KOPT-K1 (cell line): ENCODE measurements at regions not wholly inside any gene's neighbourhood (a gene's known extent, or its start where the extent isn't known, plus 50 kb on each side); places are given as distances from the start of the nearest gene placed in this dataset.

Source experiments
- H3K27ac ChIP-seq: fragments of 200-600 bp; sonication (generic); 2 replicates; pipeline ENCODE4 v1.5.1; 2016; ENCODE audit warnings: antibody characterized with exemption, mild to moderate bottlenecking, low read depth, low read length; ENCODE audit not compliant: poor library complexity, severe bottlenecking
- H3K36me3 ChIP-seq: fragments of 200-600 bp; sonication (generic); 2 replicates; pipeline ENCODE4 v1.5.1; 2017; ENCODE audit warnings: antibody characterized with exemption, mild to moderate bottlenecking, low read length, moderate library complexity; ENCODE audit not compliant: insufficient read depth
- H3K9me3 ChIP-seq: fragments of 200-600 bp; sonication (generic); 2 replicates; pipeline ENCODE4 v1.5.1; 2017; ENCODE audit warnings: antibody characterized with exemption, low read length, mild to moderate bottlenecking; ENCODE audit not compliant: insufficient read depth, poor library complexity, severe bottlenecking

DNA sequence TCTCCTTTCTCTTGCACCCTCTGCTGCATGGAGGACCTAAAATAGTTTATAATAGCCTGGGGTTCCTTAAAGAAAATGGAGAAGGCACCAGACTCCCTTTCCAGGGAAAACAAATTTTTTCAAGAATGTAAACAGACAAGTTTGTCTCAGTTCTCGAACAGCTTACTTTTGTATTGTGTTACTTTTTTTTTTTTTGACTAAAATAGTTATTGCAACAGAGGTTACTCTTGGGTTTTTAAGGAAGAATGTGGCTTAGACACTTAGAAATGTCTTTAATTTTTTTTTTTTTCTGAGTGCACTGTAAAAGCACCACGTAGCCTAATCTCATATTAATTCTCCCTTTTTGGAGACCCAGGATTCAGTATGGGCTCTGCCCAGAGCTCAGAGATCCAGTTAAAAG is 148.7 kb upstream of the CARMIL1 start:
- H3K27ac ChIP-seq = no peak overlapping the region
- H3K36me3 ChIP-seq = peaks cover 97% of the 10 kb centered on the region
- H3K9me3 ChIP-seq = peaks cover 34% of the 10 kb centered on the region

DNA sequence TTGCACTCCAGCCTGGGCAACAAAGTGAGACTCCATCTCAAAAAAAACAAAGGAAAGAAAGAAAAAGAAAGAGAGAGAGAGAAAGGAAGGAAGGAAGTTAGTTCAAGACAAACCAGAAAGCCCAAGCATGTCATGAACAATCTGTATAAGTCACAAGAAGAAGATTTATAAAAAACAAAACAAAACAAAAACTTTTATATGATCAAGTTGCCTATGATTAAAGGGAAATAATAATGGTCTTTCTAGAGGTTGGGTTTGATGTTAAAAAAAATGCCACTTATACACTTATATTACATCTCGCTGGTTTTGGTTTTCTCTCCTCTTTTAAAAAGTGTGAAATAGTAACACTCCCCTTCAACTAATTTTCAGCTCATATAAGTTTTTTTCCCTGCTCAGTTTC is 146.2 kb upstream of the CARMIL1 start:
- H3K36me3 ChIP-seq = peaks cover 94% of the 10 kb centered on the region
- no peak overlapping the region for H3K27ac ChIP-seq
- peaks cover 42% of the 10 kb centered on the region for H3K9me3 ChIP-seq

DNA sequence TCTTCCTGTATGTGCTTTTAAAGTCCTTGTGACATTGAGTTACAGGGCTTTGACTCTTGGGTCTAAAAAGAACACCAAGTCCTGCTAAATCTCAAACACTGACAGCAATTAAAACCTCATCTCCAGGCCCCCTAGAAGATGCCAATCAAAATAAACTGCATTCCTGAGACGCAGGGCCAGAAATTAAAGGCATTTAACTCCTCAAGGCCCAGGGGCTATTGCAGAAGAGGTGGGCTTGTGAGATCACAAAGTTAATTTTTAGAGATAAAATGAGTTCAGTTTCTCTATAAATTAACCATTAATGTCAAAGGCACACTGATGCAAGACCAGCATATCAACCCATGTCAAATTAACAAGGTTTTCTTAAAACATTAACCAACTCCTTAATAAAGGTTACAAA is 145.6 kb upstream of the CARMIL1 start:
- H3K27ac ChIP-seq = no peak overlapping the region
- H3K9me3 ChIP-seq = peaks cover 42% of the 10 kb centered on the region
- peaks cover 88% of the 10 kb centered on the region for H3K36me3 ChIP-seq

DNA sequence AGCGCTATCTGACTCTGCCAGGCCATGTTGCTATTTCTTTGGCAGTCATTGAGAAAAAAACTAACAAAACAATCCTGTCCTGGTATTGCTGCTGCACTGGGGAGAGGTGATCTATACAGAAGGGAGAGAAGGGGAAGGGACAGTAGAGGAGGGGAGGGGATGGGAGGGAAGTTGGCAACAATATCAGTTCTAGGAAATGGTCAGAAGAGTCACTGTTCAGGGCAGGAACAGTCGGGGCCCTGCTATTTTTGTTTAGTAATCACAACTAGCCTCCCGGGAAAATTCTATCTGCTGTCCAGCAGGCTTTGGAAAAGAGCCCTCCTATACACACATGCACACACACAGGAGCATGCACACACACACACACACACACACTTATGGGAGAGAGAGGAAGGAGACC is 142.3 kb upstream of the CARMIL1 start:
- Histone ChIP-seq H3K27ac (peak overlapping the region; percentile 99), H3K9me3 (peaks cover 42% of the 10 kb centered on the region), H3K36me3 (peaks cover 58% of the 10 kb centered on the region)

DNA sequence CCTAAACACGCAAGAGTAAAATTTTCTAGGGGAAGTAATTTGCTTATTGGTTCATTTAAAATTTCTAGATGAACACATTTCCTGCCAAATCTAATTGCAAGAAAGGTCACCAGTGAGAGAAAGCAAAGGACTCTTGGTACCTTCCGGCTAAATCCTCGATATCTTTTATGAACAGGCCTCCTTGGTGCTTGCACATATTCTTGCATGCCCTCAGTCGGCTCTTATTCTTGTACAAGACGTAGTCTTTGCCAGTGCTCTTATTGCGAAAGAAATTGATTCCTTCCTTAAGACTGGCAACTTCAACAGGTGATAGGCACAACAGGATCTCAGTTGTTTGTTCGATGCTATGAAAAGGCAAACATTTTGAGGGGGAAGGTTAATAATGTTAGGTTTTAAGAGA is 141.7 kb upstream of the CARMIL1 start:
- H3K36me3 ChIP-seq = peaks cover 53% of the 10 kb centered on the region
- peaks cover 38% of the 10 kb centered on the region for H3K9me3 ChIP-seq
- peak overlapping the region; percentile 99 for H3K27ac ChIP-seq

DNA sequence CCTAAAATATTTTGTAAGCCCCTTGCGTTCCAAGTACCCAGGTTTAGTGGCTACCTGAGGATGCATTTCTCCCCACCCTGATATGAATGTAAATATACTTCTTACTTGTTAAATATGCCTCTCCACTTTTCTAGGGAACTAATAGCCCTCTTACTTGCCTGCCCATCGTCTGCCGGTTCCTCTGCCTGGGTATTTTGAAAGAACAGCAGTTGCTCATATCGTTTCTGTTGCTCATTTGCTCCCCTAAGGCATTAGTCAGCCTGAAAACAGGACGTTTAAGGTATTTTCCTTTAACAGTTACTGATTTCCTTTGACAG is 141.3 kb upstream of the CARMIL1 start:
- Histone ChIP-seq H3K9me3 (peaks cover 35% of the 10 kb centered on the region), H3K36me3 (peaks cover 49% of the 10 kb centered on the region), H3K27ac (peak overlapping the region; percentile 99)

DNA sequence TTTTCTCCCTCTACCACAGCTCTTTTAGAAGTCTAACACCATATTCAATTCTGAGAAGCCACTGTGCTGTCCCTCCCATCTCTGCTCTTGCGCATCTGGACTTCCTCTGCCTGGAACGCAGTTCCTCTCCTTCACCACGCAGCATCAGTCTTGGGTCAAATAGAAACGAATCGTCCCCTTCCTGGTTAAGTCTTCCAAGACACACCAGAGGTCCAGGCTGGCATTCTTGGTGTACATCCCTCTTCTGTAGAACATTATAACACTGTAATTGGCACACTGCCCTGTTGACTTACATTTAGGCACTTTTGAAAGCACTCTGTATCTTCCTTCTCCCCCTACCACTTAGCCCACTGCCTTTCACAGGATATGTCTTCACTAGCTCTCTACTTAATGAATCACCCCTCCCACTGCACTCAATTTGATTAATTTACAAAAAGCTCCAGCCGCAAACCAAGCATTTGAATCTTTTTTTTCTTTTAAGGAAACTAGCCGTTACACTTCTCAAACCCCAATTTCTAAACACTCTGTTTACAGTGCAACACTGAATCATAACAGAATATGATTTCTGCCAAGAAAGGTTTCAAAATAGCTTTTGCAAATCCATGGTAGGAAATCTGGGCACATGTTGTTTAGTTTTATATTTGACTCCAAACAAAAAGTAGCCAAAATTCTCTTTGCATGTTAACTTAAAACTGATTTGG is 140.8 kb upstream of the CARMIL1 start:
- Histone ChIP-seq H3K27ac (peak overlapping the region; percentile 99), H3K36me3 (peaks cover 44% of the 10 kb centered on the region), H3K9me3 (peaks cover 29% of the 10 kb centered on the region)

DNA sequence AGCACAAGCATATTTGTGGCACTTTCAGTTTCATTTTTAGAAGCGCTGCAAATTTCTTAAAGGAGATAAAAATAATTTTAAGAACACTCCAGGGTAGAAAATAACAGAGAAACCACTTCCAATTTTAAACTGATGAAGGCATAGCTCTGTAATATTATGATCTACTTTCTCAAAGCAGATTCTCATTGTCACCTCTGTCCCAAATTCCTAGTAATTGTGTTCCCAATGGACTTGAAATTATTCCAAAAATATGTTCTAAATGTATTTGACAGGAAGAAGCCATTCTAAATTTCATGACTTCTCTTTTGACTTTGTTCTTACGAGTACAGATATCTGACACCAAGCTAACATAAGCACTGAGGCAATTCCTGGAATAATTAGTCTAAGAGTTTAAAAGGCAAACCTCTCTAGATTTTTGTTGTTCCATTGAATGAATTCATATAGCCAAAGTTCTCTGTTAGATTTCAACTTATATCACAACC is 140.2 kb upstream of the CARMIL1 start:
- peaks cover 38% of the 10 kb centered on the region for H3K36me3 ChIP-seq
- peak overlapping the region; percentile 99 for H3K27ac ChIP-seq

DNA sequence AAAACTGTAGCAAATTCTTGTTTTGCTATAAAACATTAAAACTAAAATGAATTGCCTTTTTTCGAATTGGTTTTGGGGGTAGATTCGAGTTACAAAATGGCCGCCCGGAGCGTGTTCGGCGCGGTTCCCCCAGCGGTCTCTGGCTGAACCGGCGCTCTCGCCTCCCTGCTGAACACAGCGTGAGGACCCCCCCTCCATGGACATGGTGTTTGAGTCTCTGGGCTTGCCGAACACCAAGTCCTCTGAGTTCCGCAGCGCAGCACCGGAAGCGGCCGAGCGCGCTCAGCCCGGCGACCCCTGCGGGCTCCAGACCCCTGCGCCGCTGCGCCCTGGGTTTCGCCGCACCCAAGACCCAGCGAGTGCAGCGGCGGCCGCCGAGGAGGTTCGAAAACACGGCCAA is 139.6 kb upstream of the CARMIL1 start:
- Histone ChIP-seq H3K9me3 (peaks cover 17% of the 10 kb centered on the region), H3K27ac (peak overlapping the region; percentile 99), H3K36me3 (peaks cover 32% of the 10 kb centered on the region)

More for the DNA sequence above, 140.2 kb upstream of the CARMIL1 start:
- H3K9me3 ChIP-seq = peaks cover 24% of the 10 kb centered on the region

DNA sequence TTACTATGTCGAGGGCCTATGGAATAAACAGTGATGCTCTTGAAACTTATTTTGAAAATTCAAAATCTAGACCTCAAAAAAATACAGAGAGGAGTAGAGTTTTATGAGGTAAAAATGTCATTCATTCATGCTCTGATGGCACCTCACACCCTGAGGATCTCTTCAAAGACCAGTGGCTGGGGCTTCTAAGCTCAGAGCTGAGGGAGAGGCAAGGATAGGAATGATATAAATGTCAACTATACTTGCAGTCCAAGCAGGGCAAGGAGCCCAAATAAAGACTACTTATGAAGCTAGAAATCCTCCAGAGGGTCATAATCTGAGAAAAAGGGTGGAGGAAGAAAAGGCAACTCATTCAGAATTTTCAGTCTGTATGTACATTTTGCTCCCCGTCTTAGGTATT is 136.7 kb upstream of the CARMIL1 start:
- Histone ChIP-seq H3K9me3 (no peaks in the 10 kb centered on the region), H3K27ac (peak overlapping the region; percentile 70), H3K36me3 (peaks cover 4% of the 10 kb centered on the region)

DNA sequence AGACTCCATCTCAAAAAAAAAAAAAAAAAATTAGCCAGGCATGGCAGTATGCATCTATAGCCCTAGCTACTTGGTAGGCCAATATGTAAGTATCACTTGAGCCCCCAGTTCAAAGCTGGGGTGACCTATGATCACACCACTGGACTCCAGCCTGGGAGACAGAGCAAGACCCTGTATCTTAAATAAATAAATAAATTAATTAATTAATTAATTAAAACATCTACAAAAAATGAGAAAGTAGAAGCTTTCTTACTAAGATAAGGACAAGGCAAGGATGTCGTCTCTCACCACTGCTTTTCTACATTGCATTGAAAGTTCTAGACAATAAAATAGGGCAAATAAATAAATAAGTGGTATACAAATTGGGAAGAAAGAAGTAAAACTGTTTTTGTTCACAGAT is 134.3 kb upstream of the CARMIL1 start:
- H3K9me3 ChIP-seq = peaks cover 8% of the 10 kb centered on the region
- peaks cover 4% of the 10 kb centered on the region for H3K36me3 ChIP-seq
- H3K27ac ChIP-seq = peak overlapping the region; percentile 70

DNA sequence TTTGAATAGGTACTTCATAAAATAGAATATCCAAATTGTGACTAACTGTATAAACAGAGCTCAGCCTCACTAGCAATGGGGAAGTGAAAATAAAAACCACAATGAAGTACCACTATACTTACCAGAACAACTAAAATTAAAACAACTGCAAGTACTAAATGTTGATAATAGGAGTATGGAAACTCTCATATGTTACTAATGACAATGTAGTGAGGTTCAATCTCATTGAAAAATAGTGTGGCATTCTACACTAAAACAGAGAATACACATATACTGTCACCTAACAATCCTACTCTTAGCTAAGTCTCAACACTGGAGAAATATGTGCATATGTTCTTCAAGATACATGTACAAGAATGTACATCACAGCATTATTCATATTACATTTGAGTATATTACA is 132.0 kb upstream of the CARMIL1 start:
- Histone ChIP-seq H3K9me3 (peaks cover 15% of the 10 kb centered on the region), H3K36me3 (peaks cover 3% of the 10 kb centered on the region), H3K27ac (peak overlapping the region; percentile 30)

DNA sequence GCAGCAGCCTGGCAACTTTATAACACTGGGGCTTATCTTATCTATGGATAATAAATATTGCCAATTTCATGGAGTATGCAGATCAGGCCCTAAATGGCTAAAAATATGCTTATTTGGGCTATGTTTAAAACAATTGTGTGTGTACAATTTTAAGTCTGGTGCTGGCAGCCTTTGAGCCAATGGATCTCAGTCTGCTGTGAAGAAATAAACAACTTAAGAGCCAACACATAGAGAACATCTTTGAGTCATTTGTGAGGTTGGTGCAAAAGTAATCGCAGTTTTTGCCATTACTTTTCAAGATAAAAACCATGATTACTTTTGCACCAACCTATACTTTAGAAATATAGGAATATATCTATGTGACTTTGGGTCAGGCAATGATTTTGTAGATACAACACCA is 129.1 kb upstream of the CARMIL1 start:
- Histone ChIP-seq H3K36me3 (peaks cover 22% of the 10 kb centered on the region), H3K9me3 (peaks cover 15% of the 10 kb centered on the region), H3K27ac (no peak overlapping the region)

DNA sequence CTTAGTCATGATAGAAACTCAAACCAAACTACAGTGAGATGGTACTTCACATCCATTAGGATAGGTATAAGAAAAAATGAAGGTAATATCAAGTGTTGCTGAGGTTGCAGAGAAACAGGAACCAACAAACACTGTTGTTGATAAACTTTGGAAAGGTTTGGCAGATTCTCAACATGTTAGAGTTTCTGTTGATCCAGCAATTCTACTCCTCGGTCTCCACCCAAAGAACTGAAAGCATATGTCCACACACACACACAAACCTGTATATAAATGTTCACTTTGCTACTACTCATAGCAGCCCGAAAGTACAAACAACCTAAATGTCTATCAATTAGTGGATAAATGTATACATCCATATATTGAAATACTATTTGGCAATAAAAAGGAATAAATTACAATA is 128.3 kb upstream of the CARMIL1 start:
- H3K9me3 ChIP-seq = peaks cover 15% of the 10 kb centered on the region
- no peak overlapping the region for H3K27ac ChIP-seq
- H3K36me3 ChIP-seq = peaks cover 22% of the 10 kb centered on the region

DNA sequence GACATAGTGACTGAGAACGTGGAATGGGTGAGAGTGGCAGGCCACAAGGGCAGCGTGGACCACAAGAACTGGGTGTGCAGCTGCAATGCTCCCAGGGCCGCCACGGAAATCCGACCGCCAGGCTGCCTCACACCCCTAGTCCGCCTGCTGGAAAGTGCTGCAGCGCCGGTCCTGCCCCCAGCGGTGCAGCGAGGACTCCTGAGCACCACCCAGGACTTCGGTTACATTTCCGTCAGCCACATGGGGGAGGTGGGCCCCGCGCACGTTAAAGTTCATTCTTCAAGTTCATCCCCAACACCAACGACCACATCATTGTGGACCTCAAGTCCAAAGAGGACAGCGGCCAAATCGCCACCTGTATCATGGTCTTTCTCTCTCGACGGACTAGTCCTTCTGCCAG is 126.1 kb upstream of the CARMIL1 start:
- Histone ChIP-seq H3K9me3 (peaks cover 23% of the 10 kb centered on the region), H3K27ac (no peak overlapping the region), H3K36me3 (peaks cover 33% of the 10 kb centered on the region)

DNA sequence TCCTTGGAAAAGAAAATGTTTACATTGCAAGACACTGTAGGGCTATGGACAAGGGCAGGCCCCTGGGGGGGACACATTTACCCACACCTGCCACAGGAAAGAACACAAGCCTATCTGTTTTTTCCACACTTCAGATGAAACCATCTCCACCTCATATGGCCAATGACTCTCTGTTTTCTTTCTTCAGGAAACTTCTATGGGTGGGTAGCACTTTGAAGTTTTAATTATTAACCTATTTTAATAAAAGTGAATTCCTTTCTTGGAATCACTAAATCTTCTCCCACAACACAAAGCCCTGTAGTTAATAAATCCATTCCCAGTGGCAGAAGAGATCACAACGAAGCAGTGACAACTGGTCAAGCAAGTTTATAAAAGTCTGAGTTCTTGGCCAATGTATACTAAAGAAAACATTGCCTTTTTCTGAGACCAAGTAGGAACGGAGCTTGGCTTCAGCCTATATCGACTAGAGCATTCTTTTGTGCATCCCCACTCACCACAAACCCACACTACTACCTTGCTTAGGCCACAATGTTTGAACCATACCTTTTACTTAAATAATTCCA is 125.1 kb upstream of the CARMIL1 start:
- Histone ChIP-seq H3K36me3 (peaks cover 43% of the 10 kb centered on the region), H3K9me3 (peaks cover 33% of the 10 kb centered on the region), H3K27ac (peak overlapping the region; percentile 48)
